H1 (cell line): ENCODE measurements at regions not wholly inside any gene's neighbourhood (a gene's known extent, or its start where the extent isn't known, plus 50 kb on each side); places are given as distances from the start of the nearest gene placed in this dataset.

Source experiments
- BCL11A ChIP-seq, 2 experiments: IDR thresholded peaks; one replicate each; pipeline ENCODE4 v1.6.1; 2011; ENCODE audit warnings: low read depth in 2 of 2, low read length in 2 of 2, mild to moderate bottlenecking in 2 of 2
- CHD1 ChIP-seq: IDR thresholded peaks from 2 replicates; pipeline ENCODE4 v1.6.1; 2012; ENCODE audit warnings: low read depth, low read length, improper control_type of control experiment
- CHD7 ChIP-seq: fragments of 300-600 bp; sonication (generic); IDR thresholded peaks from 2 replicates; pipeline ENCODE4 v1.7.1; 2012; ENCODE audit warnings: low read length, moderate library complexity, mild to moderate bottlenecking, inconsistent platforms; ENCODE audit not compliant: insufficient replicate concordance
- CTBP2 ChIP-seq: IDR thresholded peaks from 2 replicates; pipeline ENCODE4 v1.7.0; 2011; ENCODE audit warnings: borderline replicate concordance, mild to moderate bottlenecking, moderate library complexity, mixed read lengths, low read length; ENCODE audit not compliant: insufficient read depth, insufficient read length
- GTF2F1 ChIP-seq: IDR thresholded peaks from 2 replicates; pipeline ENCODE4 v1.6.1; 2012; ENCODE audit warnings: low read depth, low read length, improper control_type of control experiment, borderline replicate concordance
- JUND ChIP-seq: IDR thresholded peaks from 2 replicates; pipeline ENCODE4 v1.6.1; 2011; ENCODE audit warnings: mild to moderate bottlenecking, improper control_type of control experiment, low read length
- SP1 ChIP-seq: IDR thresholded peaks from 2 replicates; pipeline ENCODE4 v1.6.1; 2011; ENCODE audit warnings: low read depth, low read length
- SP4 ChIP-seq: IDR thresholded peaks from 2 replicates; pipeline ENCODE4 v1.6.1; 2012; ENCODE audit warnings: low read length, inconsistent platforms
- TAF7 ChIP-seq: optimal IDR thresholded peaks from 2 replicates; pipeline ENCODE3; 2011; ENCODE audit warnings: low read depth, mild to moderate bottlenecking, inconsistent platforms, low read length, moderate library complexity, borderline replicate concordance

DNA sequence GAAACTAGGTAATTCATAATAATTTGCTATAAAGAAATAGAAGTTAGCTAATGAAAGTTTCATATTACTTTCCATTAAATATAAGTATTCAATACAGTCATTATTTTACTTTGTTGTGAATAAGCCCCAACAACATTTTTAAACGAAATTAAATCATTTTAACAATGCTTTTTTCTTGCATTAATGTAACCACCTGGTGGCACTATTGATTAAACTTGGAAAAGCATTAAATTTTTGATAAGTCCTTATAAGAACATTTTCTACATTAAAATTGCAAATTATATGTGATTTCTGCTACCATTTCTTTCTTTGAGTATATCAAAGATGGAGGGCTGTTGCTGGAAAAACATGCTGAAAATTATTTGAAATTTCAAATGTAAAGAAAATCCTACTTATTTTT lies 918.8 kb upstream of the TMPRSS15 start (continued):
- TF ChIP-seq CHD7 (no peak), SP4 (no peak), GTF2F1 (no peak), BCL11A (IDR thresholded peaks at IDR 0.05; ENCODE audit: low read depth in 2 of 2, low read length in 2 of 2) (no peak), SP1 (no peak), CTBP2 (no peak), TAF7 (no peak), CHD1 (no peak), JUND (no peak)
